OCI-LY3 (cell line): ENCODE measurements at regions not wholly inside any gene's neighbourhood (a gene's known extent, or its start where the extent isn't known, plus 50 kb on each side); places are given as distances from the start of the nearest gene placed in this dataset.

Source experiments
- H2AFZ ChIP-seq: fragments of 200-600, 300-600 bp; shearing (Covaris generic); 2 replicates; pipeline ENCODE4 v1.6.0; 2014; ENCODE audit warnings: antibody characterized with exemption, low read depth, low read length
- H3K27ac ChIP-seq: fragments of 200-600, 300-600 bp; sonication (generic); 2 replicates; pipeline ENCODE4 v1.5.1; 2014; ENCODE audit warnings: mild to moderate bottlenecking, low read length, moderate library complexity, mixed read lengths
- H3K27me3 ChIP-seq: fragments of 200-600, 300-600 bp; sonication (generic); 2 replicates; pipeline ENCODE4 v1.6.1; 2014; ENCODE audit warnings: low read depth, low read length, mixed read lengths
- H3K36me3 ChIP-seq: fragments of 200-600, 300-600 bp; sonication (generic); replicated peaks from 2 replicates; pipeline ENCODE3; 2014; ENCODE audit warnings: low read depth, low read length, mixed read lengths
- H3K4me1 ChIP-seq: fragments of 300-600, 200-600 bp; sonication (generic); 2 replicates; pipeline ENCODE4 v1.6.1; 2014; ENCODE audit warnings: low read length, mixed read lengths
- H3K4me2 ChIP-seq: fragments of 200-600, 300-600 bp; sonication (generic); 2 replicates; pipeline ENCODE4 v1.6.1; 2014; ENCODE audit warnings: low read length, mixed read lengths
- H3K4me3 ChIP-seq: fragments of 300-600, 200-600 bp; sonication (generic); 2 replicates; pipeline ENCODE4 v1.5.1; 2014; ENCODE audit warnings: antibody characterized with exemption, mild to moderate bottlenecking, low read length, moderate library complexity
- H3K79me2 ChIP-seq: fragments of 300-600, 200-600 bp; shearing (Covaris generic); 2 replicates; pipeline ENCODE4 v1.6.1; 2014; ENCODE audit warnings: mild to moderate bottlenecking, low read length, mixed read lengths
- H3K9ac ChIP-seq: fragments of 300-600, 200-600 bp; shearing (Covaris generic); 2 replicates; pipeline ENCODE4 v1.6.0; 2014; ENCODE audit warnings: mild to moderate bottlenecking, low read length, moderate library complexity
- H3K9me3 ChIP-seq: fragments of 200-600, 300-600 bp; shearing (Covaris generic); 2 replicates; pipeline ENCODE4 v1.6.1; 2014; ENCODE audit warnings: low read length, mixed read lengths; ENCODE audit not compliant: insufficient read depth
- H4K20me1 ChIP-seq: fragments of 200-600, 300-600 bp; sonication (generic); 2 replicates; pipeline ENCODE4 v1.6.1; 2016; ENCODE audit warnings: low read length, mixed read lengths; ENCODE audit not compliant: insufficient read depth
- CTCF ChIP-seq: fragments of 200-600, 300-600 bp; sonication (generic); IDR thresholded peaks from 2 replicates; pipeline ENCODE4 v1.5.1; 2014; ENCODE audit warnings: antibody characterized with exemption, low read length, low read depth
- EZH2phosphoT487 ChIP-seq: fragments of 200-600 bp; shearing (Covaris generic); IDR thresholded peaks from 2 replicates; pipeline ENCODE4 v1.6.1; 2018; ENCODE audit warnings: antibody characterized with exemption, mixed run types, low read depth

- Histone ChIP-seq H3K9ac (no peak overlapping the region), H3K4me3 (no peak overlapping the region), H3K4me1 (no peaks in the 10 kb centered on the region), H3K9me3 (no peaks in the 10 kb centered on the region), H3K4me2 (no peak overlapping the region), H3K36me3 (no peaks in the 10 kb centered on the region), H2AFZ (no peak overlapping the region), H3K79me2 (no peaks in the 10 kb centered on the region), H3K27ac (no peak overlapping the region), H4K20me1 (no peaks in the 10 kb centered on the region), H3K27me3 (no peaks in the 10 kb centered on the region)
- TF ChIP-seq CTCF (no peak), EZH2phosphoT487 (no peak)
Measured at GRCh38 chr4:59841698-59842097, 1358.4 kb upstream of the ADGRL3 start.

GRCh38 chr4:59848457-59848856, 1351.7 kb upstream of the ADGRL3 start:
- H2AFZ ChIP-seq, result no peak overlapping the region
- no peaks in the 10 kb centered on the region for H3K9me3 ChIP-seq

GRCh38 chr4:59855630-59856352, 1344.3 kb upstream of the ADGRL3 start:
- H3K4me2 ChIP-seq, result no peak overlapping the region

More at GRCh38 chr4:59848457-59848856, 1351.7 kb upstream of the ADGRL3 start:
- TF ChIP-seq CTCF, result no peak
- TF ChIP-seq EZH2phosphoT487, result no peak
- H3K79me2 ChIP-seq, result no peaks in the 10 kb centered on the region
- H3K9ac ChIP-seq, result no peak overlapping the region
- no peak overlapping the region for H3K27ac ChIP-seq
- no peaks in the 10 kb centered on the region for H3K27me3 ChIP-seq
- no peaks in the 10 kb centered on the region for H4K20me1 ChIP-seq
- no peak overlapping the region for H3K4me2 ChIP-seq
- no peaks in the 10 kb centered on the region for H3K36me3 ChIP-seq
- H3K4me1 ChIP-seq, result no peaks in the 10 kb centered on the region
- H3K4me3 ChIP-seq, result no peak overlapping the region

More at GRCh38 chr4:59855630-59856352, 1344.3 kb upstream of the ADGRL3 start:
- Histone ChIP-seq H3K27ac (no peak overlapping the region), H3K36me3 (no peaks in the 10 kb centered on the region), H3K79me2 (no peaks in the 10 kb centered on the region), H2AFZ (no peak overlapping the region), H4K20me1 (no peaks in the 10 kb centered on the region), H3K9ac (no peak overlapping the region), H3K4me1 (no peaks in the 10 kb centered on the region), H3K27me3 (no peaks in the 10 kb centered on the region), H3K9me3 (no peaks in the 10 kb centered on the region), H3K4me3 (no peak overlapping the region)
- TF ChIP-seq EZH2phosphoT487 (no peak), CTCF (no peak)
